Testis (tissue), 2 donors: ENCODE measurements at regions not wholly inside any gene's neighbourhood (a gene's known extent, or its start where the extent isn't known, plus 50 kb on each side); places are given as distances from the start of the nearest gene placed in this dataset.

Experiments used
- DNase-seq: peaks from one replicate; pipeline ENCODE4 v3.0.0-alpha.2; 2019
- H3K27ac ChIP-seq, 2 donors: fragments of 200-600 bp; sonication (generic); one replicate each; pipeline ENCODE4 v1.5.1; 2019
- H3K27me3 ChIP-seq: fragments of 200-600 bp; sonication (generic); one replicate; pipeline ENCODE4 v1.5.1; 2019
- H3K36me3 ChIP-seq: fragments of 200-600 bp; sonication (generic); one replicate; pipeline ENCODE4 v1.5.1; 2017; ENCODE audit warnings: low read depth; ENCODE audit errors: missing control alignments
- H3K4me1 ChIP-seq: fragments of 200-600 bp; sonication (generic); one replicate; pipeline ENCODE4 v1.5.1; 2019
- H3K4me3 ChIP-seq, 2 donors: fragments of 200-600 bp; sonication (generic); one replicate each; pipeline ENCODE4 v1.5.1; 2017 to 2019
- H3K9me3 ChIP-seq: fragments of 200-600 bp; sonication (generic); one replicate; pipeline ENCODE4 v1.5.1; 2017
- CTCF ChIP-seq, 3 experiments: fragments of 450-650 bp in 2 of 3; fragments of 200-600 bp in 1 of 3; sonication (generic) in 1 of 3; IDR thresholded peaks; one replicate each; pipeline ENCODE4 v1.5.1; 2016 to 2019; ENCODE audit warnings: antibody characterized with exemption in 3 of 3, mild to moderate bottlenecking in 2 of 3, moderate library complexity in 1 of 3
- POLR2A ChIP-seq: fragments of 450-650 bp; IDR thresholded peaks from one replicate; pipeline ENCODE4 v1.6.1; 2017; ENCODE audit warnings: antibody characterized with exemption, mild to moderate bottlenecking, moderate library complexity
- WGBS, 2 donors: methylation state at CpG; one replicate each; pipeline ENCODE4 v1.1.5; 2018; 5-methylcytosine and 5-hydroxymethylcytosine counted together
- intact Hi-C: fragments of 100-400 bp; cut with DNase I; formaldehyde crosslinking; loops from one replicate; pipeline ENCODE4 v1.15.1; 2023; ENCODE audit warnings: low total_unique reads

GRCh38 chr18:27249933-27250332, 64.8 kb upstream of the CHST9 start:
- no peak for DNase-seq
- Histone ChIP-seq H3K36me3 (no peaks in the 10 kb centered on the region), H3K27me3 (no peaks in the 10 kb centered on the region), H3K4me3 (no peak overlapping the region), H3K9me3 (no peaks in the 10 kb centered on the region), H3K4me1 (no peaks in the 10 kb centered on the region), H3K27ac (no peak overlapping the region)
- 77 to 80% methylated on average over 1 of the region's 1 CpG for whole genome bisulfite sequencing, 2 donors
- intact Hi-C loops = no loop called here
- TF ChIP-seq POLR2A (no peak), CTCF (IDR thresholded peaks at IDR 0.05) (no peak)

GRCh38 chr18:27244259-27244658, 59.2 kb upstream of the CHST9 start:
- Histone ChIP-seq H3K4me1 (no peaks in the 10 kb centered on the region), H3K27ac (no peak overlapping the region), H3K36me3 (no peaks in the 10 kb centered on the region), H3K4me3 (no peak overlapping the region), H3K27me3 (no peaks in the 10 kb centered on the region), H3K9me3 (no peaks in the 10 kb centered on the region)
- intact Hi-C loops = no loop called here
- 88% methylated on average over 4 of the region's 4 CpGs for whole genome bisulfite sequencing, 2 donors
- no peak for DNase-seq
- no peak for TF ChIP-seq CTCF (IDR thresholded peaks at IDR 0.05)
- no peak for TF ChIP-seq POLR2A

- no peaks in the 10 kb centered on the region for H3K27me3 ChIP-seq
- H3K27ac ChIP-seq = no peak overlapping the region
- no peaks in the 10 kb centered on the region for H3K9me3 ChIP-seq
- DNase-seq = no peak
- 37 to 57% methylated on average over 5 of the region's 5 CpGs for WGBS, 2 donors
- no peaks in the 10 kb centered on the region for H3K4me1 ChIP-seq
- no peak for TF ChIP-seq CTCF (IDR thresholded peaks at IDR 0.05)
- no peak for TF ChIP-seq POLR2A
- H3K4me3 ChIP-seq = no peak overlapping the region
- intact Hi-C loops = no loop called here
- H3K36me3 ChIP-seq = no peaks in the 10 kb centered on the region
Measured at GRCh38 chr18:27242392-27243047, 57.4 kb upstream of the CHST9 start.

- TF ChIP-seq POLR2A (no peak), CTCF (IDR thresholded peaks at IDR 0.05) (no peak)
- no peak for DNase-seq
- H3K27me3 ChIP-seq = no peaks in the 10 kb centered on the region
- no peaks in the 10 kb centered on the region for H3K4me1 ChIP-seq
- 81 to 82% methylated on average over 3 of the region's 3 CpGs for WGBS, 2 donors
- no peaks in the 10 kb centered on the region for H3K9me3 ChIP-seq
- H3K36me3 ChIP-seq = no peaks in the 10 kb centered on the region
- H3K4me3 ChIP-seq = no peak overlapping the region
- intact Hi-C loops = no loop called here
- H3K27ac ChIP-seq = no peak overlapping the region
Measured at GRCh38 chr18:27240383-27240782, 55.3 kb upstream of the CHST9 start.

GRCh38 chr18:27239669-27240068, 54.6 kb upstream of the CHST9 start:
- no peak overlapping the region for H3K27ac ChIP-seq
- H3K27me3 ChIP-seq = no peaks in the 10 kb centered on the region
- H3K9me3 ChIP-seq = no peaks in the 10 kb centered on the region
- intact Hi-C loops = no loop called here
- no peaks in the 10 kb centered on the region for H3K36me3 ChIP-seq
- DNase-seq = no peak
- H3K4me3 ChIP-seq = no peak overlapping the region
- WGBS, 2 donors = 88% methylated on average over 4 of the region's 4 CpGs
- TF ChIP-seq POLR2A = no peak
- TF ChIP-seq CTCF (IDR thresholded peaks at IDR 0.05) = no peak
- no peaks in the 10 kb centered on the region for H3K4me1 ChIP-seq
